T-helper 1 cell treated with Interleukin-12 subunit alpha and Interleukin-12 subunit beta and Interleukin-4 antibody, amounts not matched to agents 30 μg/mL and 1 μg/mL, for 36 hours (primary cell): ENCODE measurements at regions not wholly inside any gene's neighbourhood (a gene's known extent, or its start where the extent isn't known, plus 50 kb on each side); places are given as distances from the start of the nearest gene placed in this dataset.

Source experiments
- H3K27ac Mint-ChIP-seq: one replicate; pipeline ENCODE4 v1.8.0; 2021; ENCODE audit warnings: mild to moderate bottlenecking, mixed read lengths
- H3K27me3 Mint-ChIP-seq: one replicate; pipeline ENCODE4 v1.8.0; 2021; ENCODE audit warnings: low read depth, mixed read lengths
- H3K36me3 Mint-ChIP-seq: one replicate; pipeline ENCODE4 v1.8.0; 2021; ENCODE audit warnings: low read depth, mixed read lengths
- H3K4me1 Mint-ChIP-seq: one replicate; pipeline ENCODE4 v1.8.0; 2021; ENCODE audit warnings: low read depth, mixed read lengths
- H3K4me3 Mint-ChIP-seq: one replicate; pipeline ENCODE4 v1.8.0; 2021; ENCODE audit warnings: mild to moderate bottlenecking, moderate library complexity, mixed read lengths
- H3K9me3 Mint-ChIP-seq: one replicate; pipeline ENCODE4 v1.8.0; 2021; ENCODE audit warnings: mixed read lengths

GRCh38 chr6:147054871-147055270 lies 149.3 kb upstream of the STXBP5 start:
- no peaks in the 10 kb centered on the region for H3K36me3 Mint-ChIP-seq
- no peaks in the 10 kb centered on the region for H3K4me1 Mint-ChIP-seq
- no peak overlapping the region for H3K27ac Mint-ChIP-seq
- H3K27me3 Mint-ChIP-seq: no peaks in the 10 kb centered on the region
- no peaks in the 10 kb centered on the region for H3K9me3 Mint-ChIP-seq
- H3K4me3 Mint-ChIP-seq: no peak overlapping the region

GRCh38 chr6:147055821-147056392 lies 148.3 kb upstream of the STXBP5 start:
- Mint-ChIP-seq H3K4me3 (no peak overlapping the region), H3K36me3 (no peaks in the 10 kb centered on the region), H3K27me3 (no peaks in the 10 kb centered on the region), H3K4me1 (no peaks in the 10 kb centered on the region), H3K27ac (no peak overlapping the region), H3K9me3 (no peaks in the 10 kb centered on the region)

- Mint-ChIP-seq H3K36me3 (no peaks in the 10 kb centered on the region), H3K27me3 (no peaks in the 10 kb centered on the region), H3K9me3 (no peaks in the 10 kb centered on the region), H3K4me3 (no peak overlapping the region), H3K4me1 (no peaks in the 10 kb centered on the region), H3K27ac (no peak overlapping the region)
Measured at GRCh38 chr6:147057188-147057587, 147.0 kb upstream of the STXBP5 start.

GRCh38 chr6:147057705-147058342 lies 146.4 kb upstream of the STXBP5 start:
- Mint-ChIP-seq H3K4me1 (no peaks in the 10 kb centered on the region), H3K36me3 (no peaks in the 10 kb centered on the region), H3K27ac (no peak overlapping the region), H3K4me3 (no peak overlapping the region), H3K27me3 (no peaks in the 10 kb centered on the region), H3K9me3 (no peaks in the 10 kb centered on the region)

GRCh38 chr6:147058786-147059385 lies 145.3 kb upstream of the STXBP5 start:
- Mint-ChIP-seq H3K9me3 (peaks cover 4% of the 10 kb centered on the region), H3K36me3 (no peaks in the 10 kb centered on the region), H3K4me1 (no peaks in the 10 kb centered on the region), H3K27me3 (no peaks in the 10 kb centered on the region), H3K27ac (no peak overlapping the region), H3K4me3 (no peak overlapping the region)

GRCh38 chr6:147060636-147061035 lies 143.6 kb upstream of the STXBP5 start:
- no peak overlapping the region for H3K4me3 Mint-ChIP-seq
- H3K27ac Mint-ChIP-seq: no peak overlapping the region
- peaks cover 2% of the 10 kb centered on the region for H3K36me3 Mint-ChIP-seq

GRCh38 chr6:147061252-147061651 lies 143.0 kb upstream of the STXBP5 start:
- peaks cover 8% of the 10 kb centered on the region for H3K4me1 Mint-ChIP-seq
- no peaks in the 10 kb centered on the region for H3K27me3 Mint-ChIP-seq
- no peak overlapping the region for H3K27ac Mint-ChIP-seq
- H3K36me3 Mint-ChIP-seq: peaks cover 3% of the 10 kb centered on the region
- peaks cover 13% of the 10 kb centered on the region for H3K9me3 Mint-ChIP-seq
- H3K4me3 Mint-ChIP-seq: no peak overlapping the region

More at GRCh38 chr6:147060636-147061035, 143.6 kb upstream of the STXBP5 start:
- H3K9me3 Mint-ChIP-seq: peaks cover 9% of the 10 kb centered on the region
- H3K4me1 Mint-ChIP-seq: peaks cover 7% of the 10 kb centered on the region
- H3K27me3 Mint-ChIP-seq: no peaks in the 10 kb centered on the region

- Mint-ChIP-seq H3K27me3 (no peaks in the 10 kb centered on the region), H3K36me3 (peaks cover 3% of the 10 kb centered on the region), H3K27ac (no peak overlapping the region), H3K9me3 (peaks cover 19% of the 10 kb centered on the region), H3K4me3 (no peak overlapping the region), H3K4me1 (peaks cover 8% of the 10 kb centered on the region)
Measured at GRCh38 chr6:147063469-147064031, 140.7 kb upstream of the STXBP5 start.

GRCh38 chr6:147065786-147066185 lies 138.4 kb upstream of the STXBP5 start:
- Mint-ChIP-seq H3K4me1 (peaks cover 8% of the 10 kb centered on the region), H3K4me3 (no peak overlapping the region), H3K9me3 (peaks cover 25% of the 10 kb centered on the region), H3K27ac (no peak overlapping the region), H3K36me3 (peaks cover 3% of the 10 kb centered on the region), H3K27me3 (no peaks in the 10 kb centered on the region)

- H3K27ac Mint-ChIP-seq: no peak overlapping the region
- H3K36me3 Mint-ChIP-seq: peaks cover 3% of the 10 kb centered on the region
- H3K27me3 Mint-ChIP-seq: no peaks in the 10 kb centered on the region
- peaks cover 25% of the 10 kb centered on the region for H3K9me3 Mint-ChIP-seq
- no peak overlapping the region for H3K4me3 Mint-ChIP-seq
- peaks cover 8% of the 10 kb centered on the region for H3K4me1 Mint-ChIP-seq
Measured at GRCh38 chr6:147067184-147067583, 137.0 kb upstream of the STXBP5 start.

GRCh38 chr6:147071776-147072175 lies 132.4 kb upstream of the STXBP5 start:
- no peaks in the 10 kb centered on the region for H3K27me3 Mint-ChIP-seq
- H3K4me3 Mint-ChIP-seq: no peak overlapping the region
- no peaks in the 10 kb centered on the region for H3K4me1 Mint-ChIP-seq
- no peaks in the 10 kb centered on the region for H3K36me3 Mint-ChIP-seq
- H3K27ac Mint-ChIP-seq: no peak overlapping the region
- peaks cover 11% of the 10 kb centered on the region for H3K9me3 Mint-ChIP-seq

- no peaks in the 10 kb centered on the region for H3K36me3 Mint-ChIP-seq
- H3K4me1 Mint-ChIP-seq: no peaks in the 10 kb centered on the region
- H3K4me3 Mint-ChIP-seq: no peak overlapping the region
- H3K27me3 Mint-ChIP-seq: no peaks in the 10 kb centered on the region
- no peaks in the 10 kb centered on the region for H3K9me3 Mint-ChIP-seq
- H3K27ac Mint-ChIP-seq: no peak overlapping the region
Measured at GRCh38 chr6:147075381-147075780, 128.8 kb upstream of the STXBP5 start.

GRCh38 chr6:147077251-147077650 lies 127.0 kb upstream of the STXBP5 start:
- Mint-ChIP-seq H3K4me1 (no peaks in the 10 kb centered on the region), H3K4me3 (no peak overlapping the region), H3K27me3 (no peaks in the 10 kb centered on the region), H3K27ac (no peak overlapping the region), H3K9me3 (no peaks in the 10 kb centered on the region), H3K36me3 (no peaks in the 10 kb centered on the region)

GRCh38 chr6:147078106-147078505 lies 126.1 kb upstream of the STXBP5 start:
- H3K27ac Mint-ChIP-seq: no peak overlapping the region
- H3K4me3 Mint-ChIP-seq: no peak overlapping the region
- H3K27me3 Mint-ChIP-seq: no peaks in the 10 kb centered on the region
- H3K4me1 Mint-ChIP-seq: no peaks in the 10 kb centered on the region
- H3K36me3 Mint-ChIP-seq: no peaks in the 10 kb centered on the region
- no peaks in the 10 kb centered on the region for H3K9me3 Mint-ChIP-seq

- no peak overlapping the region for H3K4me3 Mint-ChIP-seq
- no peaks in the 10 kb centered on the region for H3K27me3 Mint-ChIP-seq
- no peak overlapping the region for H3K27ac Mint-ChIP-seq
- H3K36me3 Mint-ChIP-seq: no peaks in the 10 kb centered on the region
- no peaks in the 10 kb centered on the region for H3K9me3 Mint-ChIP-seq
- H3K4me1 Mint-ChIP-seq: no peaks in the 10 kb centered on the region
Measured at GRCh38 chr6:147078602-147079001, 125.6 kb upstream of the STXBP5 start.
